ENCODE measurements at regions not wholly inside any gene's neighbourhood (a gene's known extent, or its start where the extent isn't known, plus 50 kb on each side); places are given as distances from the start of the nearest gene placed in this dataset.
"Not testable (repeated sequence)": the region's sequence is repeated elsewhere in the genome, so short reads cannot be mapped to it uniquely, and the experiment has no call there.

DNA sequence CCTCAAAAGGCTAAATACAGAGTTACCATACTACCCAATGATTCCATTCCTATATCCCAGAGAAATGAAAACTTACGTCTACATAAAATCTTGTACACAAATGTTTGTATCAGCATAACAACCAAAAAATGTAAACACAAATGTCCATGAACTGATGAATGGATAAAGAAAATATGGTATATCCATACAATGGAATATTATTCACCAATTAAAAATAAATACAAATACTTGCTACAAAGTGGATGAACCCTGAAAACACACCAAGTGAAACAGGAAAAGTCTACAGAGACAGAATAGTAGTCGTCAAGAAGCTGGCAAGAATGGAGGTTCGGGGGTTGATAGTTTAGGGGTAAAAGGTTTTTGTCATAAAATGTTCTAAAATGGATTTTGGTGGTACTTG is 54.0 kb upstream of the ANKRD28 start:
- Histone ChIP-seq H3K4me1 (replicated peaks in 1 of 2) (peaks cover 0 to 3% of the 10 kb centered on the region in 2 donors), H3K27ac (no peak overlapping the region), H3K4me3 (no peak overlapping the region)
- 88 to 100% (median 94%) methylated on average over 1 to 3 of the region's 3 CpGs for WGBS, 10 experiments
- in situ Hi-C loops (cut with MboI; ENCODE audit: low pct_unique_long_range_greater_than_20kb in 2 of 9, low sequenced_read_pairs in 9 of 9, unreplicated experiment in 9 of 9), result no loop called here
- ATAC-seq (replicated peaks in 6 of 8), result no peak

DNA sequence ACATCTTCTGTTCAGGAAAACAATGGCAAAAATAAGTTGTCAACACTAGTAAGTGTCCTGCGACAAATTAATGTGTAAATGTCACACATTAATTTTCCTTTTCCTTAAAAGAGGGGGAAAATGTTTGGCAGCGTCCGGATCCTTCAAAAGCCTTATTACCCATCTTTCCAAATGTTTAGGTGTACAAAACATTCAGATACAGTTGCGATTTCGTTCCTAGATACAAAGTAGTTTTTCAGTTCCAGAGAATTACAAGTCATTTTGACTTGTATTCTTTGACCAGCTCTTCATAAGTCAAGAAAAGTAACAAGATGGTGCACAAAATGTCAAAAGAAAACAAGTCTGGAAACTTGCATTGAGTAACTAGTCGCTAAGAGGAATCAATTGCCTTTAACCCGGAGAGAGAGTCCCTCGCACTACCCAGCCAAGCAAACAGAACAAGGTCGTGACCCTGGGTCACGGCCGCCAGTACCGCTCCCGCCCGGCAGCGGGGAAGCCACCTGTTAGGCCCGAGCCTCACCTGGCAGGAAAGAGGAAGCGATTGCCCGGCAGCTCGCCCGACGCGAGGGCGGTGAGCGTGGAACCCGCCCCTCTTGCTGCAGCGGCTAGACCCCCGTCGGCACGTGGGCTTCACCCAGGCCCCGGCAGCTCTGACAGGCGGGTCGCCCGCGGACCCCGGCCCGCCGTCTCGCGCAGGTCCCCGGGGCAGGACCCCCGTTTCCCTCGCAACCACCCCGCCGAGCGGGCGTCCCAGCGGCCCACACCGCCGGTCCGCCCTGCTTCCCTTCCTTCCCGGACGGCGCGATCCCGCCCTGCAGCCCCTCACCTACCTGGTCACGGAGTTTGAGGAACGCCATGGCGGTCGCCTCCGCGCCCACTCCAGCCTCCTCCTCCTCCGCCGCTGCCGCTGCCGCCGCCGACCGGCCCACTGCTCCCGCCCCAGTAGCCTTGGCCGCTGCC is 61.0 kb upstream of the ANKRD28 start:
- peaks cover 13% of the 10 kb centered on the region in 2 donors for H3K4me1 ChIP-seq (replicated peaks in 1 of 2)
- H3K4me3 ChIP-seq, result peak overlapping the region; percentile 48 to 92 (median 69)
- WGBS, 10 experiments, result 12 to 61% (median 23%) methylated on average over 3 to 18 of the region's 70 CpGs
- peak overlapping the region; percentile 15 to 64 for H3K27ac ChIP-seq
- ATAC-seq (replicated peaks in 6 of 8), result peak in 4 of 8 experiments; percentile 0 to 1 (median 0)
- in situ Hi-C loops (cut with MboI; ENCODE audit: low pct_unique_long_range_greater_than_20kb in 2 of 9, low sequenced_read_pairs in 9 of 9, unreplicated experiment in 9 of 9), result no loop called here

DNA sequence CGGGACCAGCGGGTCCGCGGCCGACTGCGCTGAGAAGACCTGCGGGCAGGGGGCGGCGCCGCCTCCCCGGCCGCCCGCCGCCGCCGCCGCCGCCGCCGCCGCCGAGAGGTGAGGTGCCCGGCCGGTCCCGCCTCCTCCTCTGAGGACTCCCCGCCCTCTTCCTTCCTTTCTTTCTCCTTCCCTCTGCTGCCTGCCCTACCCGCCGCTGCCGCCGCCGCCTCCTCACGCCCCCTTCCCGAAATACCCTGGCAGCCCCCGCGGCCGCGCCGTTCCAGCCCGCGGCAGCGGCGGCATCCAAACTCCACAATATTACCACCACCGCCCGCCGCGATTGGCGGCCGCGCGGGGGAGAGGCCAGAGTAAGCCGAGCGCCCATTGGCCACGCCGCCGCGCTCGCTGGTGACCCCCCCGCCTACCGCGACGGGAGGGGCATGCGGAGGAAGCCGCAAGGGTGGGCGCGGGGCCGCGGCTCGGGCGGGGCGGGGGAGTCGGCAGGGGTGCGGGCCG is 61.8 kb upstream of the ANKRD28 start:
- peak; percentile 83 to 91 (median 88) for ATAC-seq (replicated peaks in 6 of 8)
- no CpG with 5 or more reads among the region's 73 CpGs for WGBS, 10 experiments
- Histone ChIP-seq H3K27ac (peak overlapping the region; percentile 15 to 64), H3K4me3 (peak overlapping the region; percentile 48 to 92 (median 69)), H3K4me1 (replicated peaks in 1 of 2) (peaks cover 13% of the 10 kb centered on the region in 2 donors)
- in situ Hi-C loops (cut with MboI; ENCODE audit: low pct_unique_long_range_greater_than_20kb in 2 of 9, low sequenced_read_pairs in 9 of 9, unreplicated experiment in 9 of 9), result no loop called here

DNA sequence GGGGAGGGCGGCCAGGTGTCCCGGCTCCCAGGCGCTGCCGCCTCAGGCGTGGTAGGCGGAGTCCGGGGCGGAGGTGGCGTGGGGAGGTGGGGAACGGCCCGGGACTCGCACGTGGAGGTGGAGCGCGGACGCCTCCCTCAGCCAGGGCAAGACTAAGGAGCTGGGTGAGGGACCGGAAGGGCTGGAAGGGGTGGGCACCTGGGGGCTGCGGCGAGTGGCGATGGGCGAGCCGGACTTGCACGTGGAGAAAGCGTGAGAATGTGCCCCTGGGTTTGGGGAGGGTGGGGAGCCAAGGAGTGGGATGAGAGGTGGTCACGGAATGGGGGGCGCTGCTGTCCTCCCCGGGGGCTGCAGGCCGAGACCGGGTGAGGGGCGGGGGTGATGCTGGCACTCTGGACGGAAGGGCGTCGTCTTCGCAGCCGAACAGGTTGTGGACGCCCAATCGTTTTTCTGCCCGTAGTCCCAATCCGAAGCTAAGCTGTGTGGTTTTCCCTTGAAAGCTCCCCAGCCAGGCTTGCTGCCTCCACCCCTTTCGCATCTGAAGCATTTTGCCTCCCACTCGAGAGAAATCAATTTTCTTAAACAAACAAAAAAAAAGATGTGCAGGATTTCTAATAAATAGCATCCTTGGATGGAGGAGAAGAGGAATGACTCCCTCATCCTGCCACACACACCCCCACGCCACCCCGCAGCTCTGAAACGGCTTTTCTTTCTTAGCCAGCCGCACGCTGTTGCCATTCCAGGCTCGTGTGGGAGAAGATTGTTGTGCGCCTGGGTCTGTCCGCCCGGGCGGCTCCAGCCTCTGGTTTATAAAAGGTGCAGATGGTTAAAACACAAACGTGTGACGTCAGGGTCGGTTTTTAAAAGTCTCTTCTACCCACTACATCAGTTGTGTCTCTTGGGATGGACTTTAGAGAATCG is 62.5 kb upstream of the ANKRD28 start:
- H3K4me3 ChIP-seq, result peak overlapping the region; percentile 48 to 92 (median 69)
- ATAC-seq (replicated peaks in 6 of 8), result peak; percentile 69 to 85 (median 82)
- in situ Hi-C loops (cut with MboI; ENCODE audit: low pct_unique_long_range_greater_than_20kb in 2 of 9, low sequenced_read_pairs in 9 of 9, unreplicated experiment in 9 of 9), result no loop called here
- H3K4me1 ChIP-seq (replicated peaks in 1 of 2), result peaks cover 13% of the 10 kb centered on the region in 2 donors
- 0 to 15% (median 5%) methylated on average over 2 to 11 of the region's 55 CpGs; no CpG with 5 or more reads in 1 of the 10 experiments for WGBS, 10 experiments
- H3K27ac ChIP-seq, result peak overlapping the region; percentile 15 to 64

DNA sequence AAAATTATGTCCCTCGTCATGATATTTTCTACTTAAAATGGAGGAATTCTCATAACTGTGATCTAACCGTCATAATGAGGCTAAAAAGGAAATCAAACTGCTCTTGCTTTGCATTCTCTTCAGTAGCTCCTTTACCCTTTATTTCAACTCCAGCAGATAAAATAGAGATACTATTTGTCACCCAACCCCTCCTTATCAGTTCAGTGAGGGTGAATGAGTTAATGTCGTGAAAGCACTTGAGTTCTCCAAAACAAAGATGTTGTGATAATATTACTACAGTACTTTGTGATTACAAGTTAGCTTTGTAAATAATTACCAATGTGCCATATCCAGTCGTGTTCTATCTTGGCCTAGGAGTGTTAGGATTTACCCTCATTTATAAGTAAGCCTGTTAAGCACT is 63.4 kb upstream of the ANKRD28 start:
- H3K4me1 ChIP-seq (replicated peaks in 1 of 2), result peaks cover 13% of the 10 kb centered on the region in 2 donors
- ATAC-seq (replicated peaks in 6 of 8), result no peak
- WGBS, 10 experiments, result 33 to 100% (median 76%) methylated on average over 1 to 4 of the region's 4 CpGs
- peak overlapping the region; percentile 48 to 92 (median 69) for H3K4me3 ChIP-seq
- in situ Hi-C loops (cut with MboI; ENCODE audit: low pct_unique_long_range_greater_than_20kb in 2 of 9, low sequenced_read_pairs in 9 of 9, unreplicated experiment in 9 of 9), result no loop called here
- H3K27ac ChIP-seq, result no peak overlapping the region

DNA sequence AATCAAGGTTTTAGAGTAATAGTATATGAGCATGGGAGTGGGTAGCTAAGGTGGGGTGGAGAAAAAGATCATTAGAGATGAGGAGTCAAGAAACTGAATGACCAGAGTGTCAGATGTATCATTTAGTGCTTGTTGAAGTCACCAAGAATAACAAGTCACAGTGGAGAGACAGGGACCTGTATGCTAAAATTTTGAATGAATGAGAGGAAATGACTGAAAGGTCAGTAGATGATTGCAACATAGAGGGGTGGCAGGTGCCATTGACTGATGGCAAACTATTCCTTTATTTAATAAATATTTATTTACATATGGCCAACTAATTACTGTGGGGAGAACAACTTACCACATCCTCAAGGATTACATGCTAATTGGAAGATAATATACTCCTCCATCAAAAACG is 75.0 kb upstream of the ANKRD28 start:
- ATAC-seq (replicated peaks in 6 of 8), result no peak
- 77 to 100% (median 100%) methylated on average over 1 of the region's 1 CpG; no CpG with 5 or more reads in 3 of the 10 experiments for WGBS, 10 experiments
- in situ Hi-C loops (cut with MboI; ENCODE audit: low pct_unique_long_range_greater_than_20kb in 2 of 9, low sequenced_read_pairs in 9 of 9, unreplicated experiment in 9 of 9), result no loop called here

DNA sequence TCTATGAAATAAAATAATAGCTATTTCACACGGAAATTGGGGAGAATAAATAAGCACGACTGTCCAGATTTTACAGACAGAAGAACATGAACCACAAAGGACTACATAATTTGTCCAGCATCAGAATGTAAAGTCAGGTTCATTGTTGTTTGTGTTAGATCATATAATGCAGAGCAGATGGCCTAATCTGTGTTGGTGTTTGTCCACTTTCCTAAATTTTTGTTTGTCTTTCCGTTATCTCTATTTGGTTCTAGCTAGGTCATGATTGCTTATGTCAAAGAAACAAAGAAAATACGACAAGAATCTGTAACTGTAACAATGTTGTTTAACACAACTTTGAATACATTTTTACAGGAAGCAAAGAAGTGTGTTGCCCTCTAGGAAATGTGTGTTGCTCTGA is 75.6 kb upstream of the ANKRD28 start:
- Histone ChIP-seq H3K27ac (no peak overlapping the region), H3K4me1 (replicated peaks in 1 of 2) (no peaks in the 10 kb centered on the region), H3K4me3 (no peak overlapping the region)
- ATAC-seq (replicated peaks in 6 of 8), result no peak
- 56 to 100% (median 75%) methylated on average over 1 to 4 of the region's 4 CpGs; no CpG with 5 or more reads in 1 of the 10 experiments for WGBS, 10 experiments
- in situ Hi-C loops (cut with MboI; ENCODE audit: low pct_unique_long_range_greater_than_20kb in 2 of 9, low sequenced_read_pairs in 9 of 9, unreplicated experiment in 9 of 9), result no loop called here

More for the DNA sequence above, 75.0 kb upstream of the ANKRD28 start:
- Histone ChIP-seq H3K4me3 (no peak overlapping the region), H3K27ac (no peak overlapping the region), H3K4me1 (replicated peaks in 1 of 2) (no peaks in the 10 kb centered on the region)

DNA sequence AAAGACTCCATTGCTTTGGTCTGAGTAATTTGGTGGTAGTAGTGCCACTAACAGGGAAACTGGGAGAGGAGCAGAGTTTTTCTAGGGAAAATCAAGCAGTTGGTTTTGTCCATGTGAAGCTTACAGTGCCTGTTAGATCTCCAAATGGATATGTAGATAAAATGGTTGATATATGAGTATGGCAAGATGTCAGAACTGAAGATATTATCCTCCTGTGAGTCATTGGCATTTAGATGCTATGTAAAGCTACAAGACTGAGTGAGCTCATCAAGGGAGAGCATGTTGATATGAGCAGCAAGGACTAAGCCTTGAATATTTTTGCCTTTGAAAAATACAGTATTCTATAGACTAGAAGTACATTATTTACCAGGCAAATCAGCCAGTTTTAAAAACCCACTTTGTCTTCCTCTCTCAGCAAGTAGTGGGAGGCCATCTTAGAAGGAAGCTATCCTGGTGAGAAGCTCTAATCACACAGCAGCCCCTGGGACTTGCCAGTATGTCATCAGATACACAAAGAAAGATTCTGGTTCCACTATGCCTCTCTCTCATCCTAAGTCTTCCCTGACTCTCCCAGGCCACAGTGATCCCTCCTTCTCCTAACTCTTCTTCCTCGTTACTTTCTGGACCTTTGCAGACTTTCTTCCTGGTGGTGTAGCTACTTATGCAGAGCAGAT is 77.4 kb upstream of the ANKRD28 start:
- no peaks in the 10 kb centered on the region for H3K4me1 ChIP-seq (replicated peaks in 1 of 2)
- H3K27ac ChIP-seq, result peak overlapping the region in 1 of 2 donors; percentile 11
- 13 to 100% (median 78%) methylated on average over 1 of the region's 1 CpG; no CpG with 5 or more reads in 2 of the 10 experiments for WGBS, 10 experiments
- in situ Hi-C loops (cut with MboI; ENCODE audit: low pct_unique_long_range_greater_than_20kb in 2 of 9, low sequenced_read_pairs in 9 of 9, unreplicated experiment in 9 of 9), result no loop called here
- peak; percentile 49 to 99 (median 92) for ATAC-seq (replicated peaks in 6 of 8)
- no peak overlapping the region for H3K4me3 ChIP-seq

DNA sequence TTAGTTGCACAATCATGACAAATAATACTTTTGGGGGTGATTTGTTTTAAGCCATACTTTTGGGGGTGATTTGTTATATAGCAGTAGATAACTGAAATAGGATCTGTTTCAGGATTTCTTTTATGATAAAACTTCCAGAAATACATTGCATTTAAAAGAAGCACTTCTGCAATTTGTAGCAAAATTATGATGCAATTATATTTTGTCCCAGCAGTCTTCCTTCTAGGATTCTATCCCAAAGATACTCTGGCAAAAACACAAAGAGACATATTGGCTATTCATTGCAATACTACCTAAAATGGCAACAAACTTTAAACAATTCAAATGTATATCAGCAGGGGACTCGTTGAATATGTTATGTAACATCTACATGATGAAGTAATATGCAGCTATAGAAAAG is 78.9 kb upstream of the ANKRD28 start:
- ATAC-seq (replicated peaks in 6 of 8), result no peak
- in situ Hi-C loops (cut with MboI; ENCODE audit: low pct_unique_long_range_greater_than_20kb in 2 of 9, low sequenced_read_pairs in 9 of 9, unreplicated experiment in 9 of 9), result no loop called here
- Histone ChIP-seq H3K4me1 (replicated peaks in 1 of 2) (no peaks in the 10 kb centered on the region), H3K27ac (no peak overlapping the region), H3K4me3 (no peak overlapping the region)
- WGBS, 10 experiments, result 44 to 100% (median 81%) methylated on average over 1 of the region's 1 CpG; no CpG with 5 or more reads in 2 of the 10 experiments

DNA sequence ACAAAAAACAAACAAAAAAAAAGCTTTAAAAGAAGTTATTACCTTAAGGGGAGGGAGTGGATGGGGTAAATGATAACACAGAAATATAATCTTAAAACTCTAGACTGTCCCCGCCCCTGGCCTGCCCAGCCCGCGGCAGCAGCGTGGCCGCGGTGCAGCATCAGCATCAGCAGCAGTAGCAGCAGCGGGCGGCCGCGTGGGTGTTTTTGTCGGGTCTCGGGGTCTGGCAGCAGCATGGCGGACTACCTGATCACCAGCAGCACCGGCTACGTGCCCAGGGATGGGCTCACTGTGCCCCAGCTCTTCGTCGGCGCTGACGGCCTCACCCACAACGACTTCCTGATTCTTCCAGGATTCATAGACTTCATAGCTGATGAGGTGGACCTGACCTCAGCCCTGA is 80.0 kb upstream of the ANKRD28 start:
- Histone ChIP-seq H3K27ac (no peak overlapping the region), H3K4me1 (replicated peaks in 1 of 2) (no peaks in the 10 kb centered on the region), H3K4me3 (no peak overlapping the region)
- 93 to 100% (median 97%) methylated on average over 2 to 15 of the region's 20 CpGs; no CpG with 5 or more reads in 4 of the 10 experiments for WGBS, 10 experiments
- no peak for ATAC-seq (replicated peaks in 6 of 8)
- in situ Hi-C loops (cut with MboI; ENCODE audit: low pct_unique_long_range_greater_than_20kb in 2 of 9, low sequenced_read_pairs in 9 of 9, unreplicated experiment in 9 of 9), result no loop called here

DNA sequence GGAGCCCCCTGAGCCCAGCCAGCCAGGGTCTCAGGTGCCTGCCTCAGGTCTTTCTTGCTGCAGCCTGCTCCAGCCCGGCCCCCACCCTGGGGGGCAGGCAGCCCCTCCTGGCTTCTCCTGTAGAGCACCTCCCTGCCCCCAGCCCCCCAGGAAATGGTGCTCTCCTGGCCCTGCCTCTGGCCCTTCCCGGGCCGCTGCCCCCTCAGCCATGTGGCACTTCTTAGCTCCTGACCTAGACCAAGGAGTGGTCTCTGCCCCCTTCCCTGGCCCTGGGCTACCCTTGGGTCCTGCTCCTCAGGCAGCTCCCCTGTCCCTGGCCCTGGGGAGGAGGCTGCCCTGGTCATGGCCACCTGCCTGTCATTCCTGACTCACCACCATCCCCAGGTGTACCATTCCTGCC is 82.0 kb upstream of the ANKRD28 start:
- in situ Hi-C loops (cut with MboI; ENCODE audit: low pct_unique_long_range_greater_than_20kb in 2 of 9, low sequenced_read_pairs in 9 of 9, unreplicated experiment in 9 of 9); H3K4me3 ChIP-seq; ATAC-seq (replicated peaks in 6 of 8); H3K4me1 ChIP-seq (replicated peaks in 1 of 2); H3K27ac ChIP-seq: not testable (repeated sequence)
- WGBS, 10 experiments, result no CpG with 5 or more reads among the region's 3 CpGs

DNA sequence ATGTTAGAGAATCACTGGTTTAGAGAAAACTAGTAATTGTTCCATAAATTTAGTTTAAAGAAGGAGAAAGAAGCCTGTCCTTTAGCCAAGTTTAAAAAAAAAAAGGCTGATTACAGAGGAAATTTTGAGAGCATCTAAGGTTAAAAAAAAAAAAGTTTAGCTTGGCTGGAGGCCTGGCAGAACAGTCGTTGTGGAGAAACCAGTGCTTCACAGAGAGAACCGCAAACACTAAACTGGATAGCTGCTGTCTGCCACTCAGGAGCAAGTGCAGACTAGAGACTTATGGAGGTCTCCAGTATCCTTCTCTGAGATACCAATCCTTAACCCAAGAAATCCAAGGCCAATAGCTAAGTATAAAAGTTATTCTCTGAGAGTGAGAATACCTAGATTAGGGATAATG is 84.8 kb upstream of the ANKRD28 start:
- ATAC-seq (replicated peaks in 6 of 8), result no peak
- 0 to 91% (median 50%) methylated on average over 1 to 2 of the region's 2 CpGs; no CpG with 5 or more reads in 2 of the 10 experiments for WGBS, 10 experiments
- in situ Hi-C loops (cut with MboI; ENCODE audit: low pct_unique_long_range_greater_than_20kb in 2 of 9, low sequenced_read_pairs in 9 of 9, unreplicated experiment in 9 of 9), result no loop called here
- no peak overlapping the region for H3K27ac ChIP-seq
- no peaks in the 10 kb centered on the region for H3K4me1 ChIP-seq (replicated peaks in 1 of 2)
- H3K4me3 ChIP-seq, result no peak overlapping the region
